ENCODE measurements at regions not wholly inside any gene's neighbourhood (a gene's known extent, or its start where the extent isn't known, plus 50 kb on each side); places are given as distances from the start of the nearest gene placed in this dataset.

GRCh38 chr9:30970812-30971211 lies 1413.6 kb upstream of the ACO1 start:
- H3K27me3 ChIP-seq, result no peaks in the 10 kb centered on the region
- no peak overlapping the region for H3K4me3 ChIP-seq
- DNase-seq, result no peak
- H3K27ac ChIP-seq, result no peak overlapping the region
- intact Hi-C loops (cut with DNase I; ENCODE audit: low total_unique reads), result no loop called here
- H3K4me1 ChIP-seq, result no peaks in the 10 kb centered on the region
- no peaks in the 10 kb centered on the region for H3K36me3 ChIP-seq (ENCODE audit: low read depth, missing control alignments)
- WGBS, 2 donors, result 82 to 83% methylated on average over 3 of the region's 3 CpGs
- TF ChIP-seq CTCF (IDR thresholded peaks at IDR 0.05) (no peak), POLR2A (IDR thresholded peaks at IDR 0.05) (no peak)
- H3K9me3 ChIP-seq, result no peaks in the 10 kb centered on the region

GRCh38 chr9:30972654-30973053 lies 1411.8 kb upstream of the ACO1 start:
- DNase-seq, result no peak
- H3K36me3 ChIP-seq (ENCODE audit: low read depth, missing control alignments), result no peaks in the 10 kb centered on the region
- H3K27ac ChIP-seq, result no peak overlapping the region
- no peak for TF ChIP-seq CTCF (IDR thresholded peaks at IDR 0.05)
- no peak for TF ChIP-seq POLR2A (IDR thresholded peaks at IDR 0.05)
- intact Hi-C loops (cut with DNase I; ENCODE audit: low total_unique reads), result no loop called here
- no peaks in the 10 kb centered on the region for H3K4me1 ChIP-seq
- no peak overlapping the region for H3K4me3 ChIP-seq
- no peaks in the 10 kb centered on the region for H3K27me3 ChIP-seq
- H3K9me3 ChIP-seq, result no peaks in the 10 kb centered on the region

GRCh38 chr9:30977965-30978364 lies 1406.5 kb upstream of the ACO1 start:
- H3K9me3 ChIP-seq, result no peaks in the 10 kb centered on the region
- no peak for TF ChIP-seq CTCF (IDR thresholded peaks at IDR 0.05)
- no peak for TF ChIP-seq POLR2A (IDR thresholded peaks at IDR 0.05)
- no peaks in the 10 kb centered on the region for H3K27me3 ChIP-seq
- H3K4me1 ChIP-seq, result no peaks in the 10 kb centered on the region
- H3K36me3 ChIP-seq (ENCODE audit: low read depth, missing control alignments), result no peaks in the 10 kb centered on the region
- H3K4me3 ChIP-seq, result no peak overlapping the region
- WGBS, 2 donors, result 85 to 100% methylated on average over 1 of the region's 1 CpG
- intact Hi-C loops (cut with DNase I; ENCODE audit: low total_unique reads), result no loop called here
- no peak for DNase-seq
- no peak overlapping the region for H3K27ac ChIP-seq

- Histone ChIP-seq H3K4me1 (no peaks in the 10 kb centered on the region), H3K27me3 (no peaks in the 10 kb centered on the region), H3K36me3 (ENCODE audit: low read depth, missing control alignments) (no peaks in the 10 kb centered on the region), H3K27ac (no peak overlapping the region), H3K4me3 (no peak overlapping the region), H3K9me3 (no peaks in the 10 kb centered on the region)
- intact Hi-C loops (cut with DNase I; ENCODE audit: low total_unique reads), result no loop called here
- TF ChIP-seq CTCF (IDR thresholded peaks at IDR 0.05) (no peak), POLR2A (IDR thresholded peaks at IDR 0.05) (no peak)
- WGBS, 2 donors, result 58% methylated on average over 3 of the region's 3 CpGs; no CpG with 5 or more reads in 1 of the 2 donors
- DNase-seq, result no peak
These were observed 1402.1 kb upstream of the ACO1 start for GRCh38 chr9:30982301-30982700.

GRCh38 chr9:30995956-30996738 lies 1388.3 kb upstream of the ACO1 start:
- WGBS, 2 donors, result 78 to 83% methylated on average over 5 of the region's 5 CpGs

More at GRCh38 chr9:30995956-30996738, 1388.3 kb upstream of the ACO1 start:
- no peak overlapping the region for H3K27ac ChIP-seq
- intact Hi-C loops (cut with DNase I; ENCODE audit: low total_unique reads), result no loop called here
- TF ChIP-seq CTCF (IDR thresholded peaks at IDR 0.05), result no peak
- no peak for TF ChIP-seq POLR2A (IDR thresholded peaks at IDR 0.05)
- no peaks in the 10 kb centered on the region for H3K27me3 ChIP-seq
- no peaks in the 10 kb centered on the region for H3K9me3 ChIP-seq
- no peaks in the 10 kb centered on the region for H3K36me3 ChIP-seq (ENCODE audit: low read depth, missing control alignments)
- DNase-seq, result no peak
- H3K4me3 ChIP-seq, result no peak overlapping the region
- H3K4me1 ChIP-seq, result no peaks in the 10 kb centered on the region

Data from testis (tissue), 2 donors.